SU-DHL-6 (cell line): ENCODE measurements at regions not wholly inside any gene's neighbourhood (a gene's known extent, or its start where the extent isn't known, plus 50 kb on each side); places are given as distances from the start of the nearest gene placed in this dataset.

Source experiments
- H2AFZ ChIP-seq: fragments of 200-600 bp; sonication (generic); 2 replicates; pipeline ENCODE4 v1.6.1; 2014; ENCODE audit warnings: low read depth, mild to moderate bottlenecking, moderate library complexity, mixed read lengths, antibody characterized with exemption, low read length; ENCODE audit not compliant: severe bottlenecking
- H3F3A ChIP-seq: fragments of 200-600 bp; shearing (Covaris generic); 2 replicates; pipeline ENCODE4 v1.6.0; 2016; ENCODE audit warnings: antibody characterized with exemption, mild to moderate bottlenecking; ENCODE audit not compliant: insufficient read depth
- H3K27ac ChIP-seq: fragments of 200-600 bp; sonication (generic); 2 replicates; pipeline ENCODE4 v1.5.1; 2016; ENCODE audit warnings: low read depth, mild to moderate bottlenecking, low read length, moderate library complexity, mixed read lengths
- H3K27me3 ChIP-seq: fragments of 200-600 bp; sonication (generic), shearing (Covaris generic); 2 replicates; pipeline ENCODE4 v1.6.0; 2014; ENCODE audit warnings: mild to moderate bottlenecking, low read length
- H3K36me3 ChIP-seq: fragments of 200-600 bp; sonication (generic); 2 replicates; pipeline ENCODE4 v1.6.1; 2014; ENCODE audit warnings: mild to moderate bottlenecking, low read length, mixed read lengths
- H3K4me2 ChIP-seq: fragments of 300-600, 200-600 bp; shearing (Covaris generic), sonication (generic); 2 replicates; pipeline ENCODE4 v1.6.0; 2014; ENCODE audit warnings: low read length, low read depth, mild to moderate bottlenecking; ENCODE audit not compliant: poor library complexity, severe bottlenecking
- H3K4me3 ChIP-seq: fragments of 200-600 bp; sonication (generic); 2 replicates; pipeline ENCODE4 v1.5.1; 2014; ENCODE audit warnings: antibody characterized with exemption, low read length, mild to moderate bottlenecking, mixed read lengths; ENCODE audit not compliant: insufficient read depth, poor library complexity, severe bottlenecking
- H3K79me2 ChIP-seq: fragments of 200-600 bp; sonication (generic); 2 replicates; pipeline ENCODE4 v1.6.1; 2014; ENCODE audit warnings: mild to moderate bottlenecking, low read length, moderate library complexity; ENCODE audit not compliant: insufficient read depth
- H3K9ac ChIP-seq: fragments of 200-600 bp; sonication (generic); 2 replicates; pipeline ENCODE4 v1.7.0; 2014; ENCODE audit warnings: mild to moderate bottlenecking, low read length
- H3K9me2 ChIP-seq: fragments of 200-600 bp; sonication (generic); replicated peaks from 2 replicates; pipeline ENCODE4 v1.6.1; 2014; ENCODE audit warnings: low read length; ENCODE audit not compliant: insufficient read depth
- H3K9me3 ChIP-seq: fragments of 200-600 bp; sonication (generic); 2 replicates; pipeline ENCODE4 v1.6.1; 2014; ENCODE audit warnings: low read length, mixed read lengths; ENCODE audit not compliant: insufficient read depth
- H4K20me1 ChIP-seq: fragments of 200-600 bp; sonication (generic); 2 replicates; pipeline ENCODE4 v1.6.1; 2014; ENCODE audit warnings: low read depth, mild to moderate bottlenecking, antibody characterized with exemption, low read length, moderate library complexity, mixed read lengths
- CTCF ChIP-seq: fragments of 200-600 bp; sonication (generic); IDR thresholded peaks from one replicate; pipeline ENCODE4 v1.5.1; 2017; ENCODE audit warnings: antibody characterized with exemption, mild to moderate bottlenecking, low read length, moderate library complexity; ENCODE audit not compliant: insufficient read depth, poor library complexity, severe bottlenecking
- EZH2phosphoT487 ChIP-seq: fragments of 200-600 bp; sonication (generic), shearing (Covaris generic); conservative IDR thresholded peaks from 2 replicates; pipeline ENCODE4 v1.6.1; 2018; ENCODE audit warnings: mild to moderate bottlenecking, antibody characterized with exemption, low read length, moderate library complexity, mixed read lengths

GRCh38 chr7:18395868-18396267 is 99.7 kb upstream of the HDAC9 start:
- Histone ChIP-seq H3K27me3 (no peaks in the 10 kb centered on the region), H3K9me2 (no peaks in the 10 kb centered on the region), H3F3A (no peaks in the 10 kb centered on the region), H4K20me1 (no peaks in the 10 kb centered on the region), H3K4me3 (no peak overlapping the region), H3K4me2 (no peak overlapping the region), H3K79me2 (no peaks in the 10 kb centered on the region), H2AFZ (no peak overlapping the region), H3K36me3 (no peaks in the 10 kb centered on the region), H3K9me3 (no peaks in the 10 kb centered on the region), H3K9ac (no peak overlapping the region), H3K27ac (no peak overlapping the region)
- TF ChIP-seq CTCF (no peak), EZH2phosphoT487 (no peak)

GRCh38 chr7:18396953-18397352 is 98.6 kb upstream of the HDAC9 start:
- H3K27ac ChIP-seq, result no peak overlapping the region
- no peaks in the 10 kb centered on the region for H3K36me3 ChIP-seq
- TF ChIP-seq EZH2phosphoT487, result no peak
- no peak for TF ChIP-seq CTCF
- no peak overlapping the region for H3K4me3 ChIP-seq
- no peaks in the 10 kb centered on the region for H3K9me2 ChIP-seq
- no peak overlapping the region for H3K4me2 ChIP-seq
- no peak overlapping the region for H2AFZ ChIP-seq
- H3K27me3 ChIP-seq, result no peaks in the 10 kb centered on the region
- H3K9ac ChIP-seq, result no peak overlapping the region
- H3K9me3 ChIP-seq, result no peaks in the 10 kb centered on the region
- no peaks in the 10 kb centered on the region for H4K20me1 ChIP-seq
- no peaks in the 10 kb centered on the region for H3F3A ChIP-seq
- no peaks in the 10 kb centered on the region for H3K79me2 ChIP-seq

- no peak overlapping the region for H3K9ac ChIP-seq
- no peaks in the 10 kb centered on the region for H3K9me3 ChIP-seq
- no peaks in the 10 kb centered on the region for H3K36me3 ChIP-seq
- no peak overlapping the region for H3K4me2 ChIP-seq
- H3K4me3 ChIP-seq, result no peak overlapping the region
- H2AFZ ChIP-seq, result no peak overlapping the region
- H3K27ac ChIP-seq, result no peak overlapping the region
- no peaks in the 10 kb centered on the region for H4K20me1 ChIP-seq
- no peaks in the 10 kb centered on the region for H3F3A ChIP-seq
- TF ChIP-seq CTCF (no peak), EZH2phosphoT487 (no peak)
- no peaks in the 10 kb centered on the region for H3K79me2 ChIP-seq
- H3K27me3 ChIP-seq, result no peaks in the 10 kb centered on the region
- no peaks in the 10 kb centered on the region for H3K9me2 ChIP-seq
Measured at GRCh38 chr7:18399436-18400235, 95.9 kb upstream of the HDAC9 start.
